KMS-11 (cell line): ENCODE measurements at regions not wholly inside any gene's neighbourhood (a gene's known extent, or its start where the extent isn't known, plus 50 kb on each side); places are given as distances from the start of the nearest gene placed in this dataset.

ENCODE experiments used
- H2AFZ ChIP-seq: fragments of 200-600 bp; sonication (generic); 2 replicates; pipeline ENCODE4 v1.6.1; 2016; ENCODE audit warnings: antibody characterized with exemption, mixed run types, low read depth
- H3K27ac ChIP-seq: fragments of 200-600 bp; sonication (generic); 2 replicates; pipeline ENCODE4 v1.6.1; 2016; ENCODE audit warnings: mild to moderate bottlenecking, mixed run types
- H3K27me3 ChIP-seq: fragments of 200-600 bp; sonication (generic); 2 replicates; pipeline ENCODE4 v1.6.1; 2017; ENCODE audit warnings: mild to moderate bottlenecking, low read depth, mixed run types, moderate library complexity; ENCODE audit not compliant: insufficient read depth
- H3K36me3 ChIP-seq: fragments of 200-600 bp; sonication (generic); 2 replicates; pipeline ENCODE4 v1.6.1; 2017; ENCODE audit warnings: mild to moderate bottlenecking, mixed run types; ENCODE audit not compliant: insufficient read depth
- H3K4me1 ChIP-seq: fragments of 200-600 bp; sonication (generic); 2 replicates; pipeline ENCODE4 v1.6.1; 2016; ENCODE audit warnings: mild to moderate bottlenecking, low read depth, mixed run types; ENCODE audit not compliant: poor library complexity, severe bottlenecking
- H3K4me2 ChIP-seq: fragments of 200-600 bp; sonication (generic); 2 replicates; pipeline ENCODE4 v1.7.0; 2016; ENCODE audit warnings: mild to moderate bottlenecking, mixed run types
- H3K4me3 ChIP-seq: fragments of 200-600 bp; sonication (generic); IDR thresholded peaks from 2 replicates; pipeline ENCODE4 v1.6.1; 2017; ENCODE audit warnings: low read depth, low read length, mixed read lengths; ENCODE audit not compliant: insufficient read depth
- H3K79me2 ChIP-seq: fragments of 200-600 bp; sonication (generic); 2 replicates; pipeline ENCODE4 v1.6.1; 2016; ENCODE audit warnings: low read depth, mixed run types; ENCODE audit not compliant: insufficient read depth
- H3K9ac ChIP-seq: fragments of 200-600 bp; sonication (generic); 2 replicates; pipeline ENCODE4 v1.6.1; 2016; ENCODE audit warnings: mild to moderate bottlenecking, mixed run types
- H4K20me1 ChIP-seq: fragments of 200-600 bp; sonication (generic); 2 replicates; pipeline ENCODE4 v1.6.1; 2016; ENCODE audit warnings: mild to moderate bottlenecking, mixed run types; ENCODE audit not compliant: insufficient read depth
- TF ChIP-seq, protein P1 (sequence below): fragments of 200-600 bp; sonication (generic); conservative IDR thresholded peaks from 2 replicates; pipeline ENCODE4 v1.6.1; 2017; ENCODE audit warnings: low read depth, mild to moderate bottlenecking, antibody characterized with exemption, low read length, moderate library complexity, mixed read lengths

DNA sequence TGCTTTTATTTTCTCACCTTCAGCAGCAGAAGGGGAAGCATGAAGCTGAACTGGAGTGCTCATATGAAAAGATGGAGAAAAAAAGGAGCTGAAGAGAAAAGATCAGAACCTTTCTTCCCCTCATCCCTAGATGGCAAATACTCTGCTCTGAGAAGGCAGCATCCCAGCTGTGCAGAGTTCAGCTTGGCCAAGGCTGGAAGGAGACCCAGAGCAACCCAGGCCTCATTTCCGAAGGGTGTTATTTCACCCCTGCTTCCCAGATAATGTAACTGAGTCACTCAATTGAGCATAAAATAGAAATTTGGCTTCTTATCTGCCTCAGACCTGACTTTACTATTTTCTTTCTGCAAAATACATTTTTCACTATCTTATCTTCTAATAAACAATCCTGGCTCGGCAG, 489.9 kb upstream of the BRINP1 start:
- no peaks in the 10 kb centered on the region for H3K36me3 ChIP-seq
- no peak overlapping the region for H3K27ac ChIP-seq
- TF ChIP-seq, protein P1, sequence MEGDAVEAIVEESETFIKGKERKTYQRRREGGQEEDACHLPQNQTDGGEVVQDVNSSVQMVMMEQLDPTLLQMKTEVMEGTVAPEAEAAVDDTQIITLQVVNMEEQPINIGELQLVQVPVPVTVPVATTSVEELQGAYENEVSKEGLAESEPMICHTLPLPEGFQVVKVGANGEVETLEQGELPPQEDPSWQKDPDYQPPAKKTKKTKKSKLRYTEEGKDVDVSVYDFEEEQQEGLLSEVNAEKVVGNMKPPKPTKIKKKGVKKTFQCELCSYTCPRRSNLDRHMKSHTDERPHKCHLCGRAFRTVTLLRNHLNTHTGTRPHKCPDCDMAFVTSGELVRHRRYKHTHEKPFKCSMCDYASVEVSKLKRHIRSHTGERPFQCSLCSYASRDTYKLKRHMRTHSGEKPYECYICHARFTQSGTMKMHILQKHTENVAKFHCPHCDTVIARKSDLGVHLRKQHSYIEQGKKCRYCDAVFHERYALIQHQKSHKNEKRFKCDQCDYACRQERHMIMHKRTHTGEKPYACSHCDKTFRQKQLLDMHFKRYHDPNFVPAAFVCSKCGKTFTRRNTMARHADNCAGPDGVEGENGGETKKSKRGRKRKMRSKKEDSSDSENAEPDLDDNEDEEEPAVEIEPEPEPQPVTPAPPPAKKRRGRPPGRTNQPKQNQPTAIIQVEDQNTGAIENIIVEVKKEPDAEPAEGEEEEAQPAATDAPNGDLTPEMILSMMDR: no peak
- H3K4me1 ChIP-seq: no peaks in the 10 kb centered on the region
- no peaks in the 10 kb centered on the region for H3K79me2 ChIP-seq
- no peak overlapping the region for H3K4me3 ChIP-seq
- H3K4me2 ChIP-seq: no peak overlapping the region
- H4K20me1 ChIP-seq: no peaks in the 10 kb centered on the region
- H3K9ac ChIP-seq: no peak overlapping the region
- H3K27me3 ChIP-seq: no peaks in the 10 kb centered on the region
- no peak overlapping the region for H2AFZ ChIP-seq

GRCh38 chr9:119853126-119853525, 483.9 kb upstream of the BRINP1 start:
- Histone ChIP-seq H3K4me2 (no peak overlapping the region), H3K27me3 (no peaks in the 10 kb centered on the region), H3K27ac (no peak overlapping the region), H2AFZ (no peak overlapping the region), H3K79me2 (no peaks in the 10 kb centered on the region), H3K9ac (no peak overlapping the region), H3K4me3 (no peak overlapping the region), H4K20me1 (no peaks in the 10 kb centered on the region), H3K36me3 (no peaks in the 10 kb centered on the region), H3K4me1 (no peaks in the 10 kb centered on the region)
- TF ChIP-seq, protein P1: no peak

DNA sequence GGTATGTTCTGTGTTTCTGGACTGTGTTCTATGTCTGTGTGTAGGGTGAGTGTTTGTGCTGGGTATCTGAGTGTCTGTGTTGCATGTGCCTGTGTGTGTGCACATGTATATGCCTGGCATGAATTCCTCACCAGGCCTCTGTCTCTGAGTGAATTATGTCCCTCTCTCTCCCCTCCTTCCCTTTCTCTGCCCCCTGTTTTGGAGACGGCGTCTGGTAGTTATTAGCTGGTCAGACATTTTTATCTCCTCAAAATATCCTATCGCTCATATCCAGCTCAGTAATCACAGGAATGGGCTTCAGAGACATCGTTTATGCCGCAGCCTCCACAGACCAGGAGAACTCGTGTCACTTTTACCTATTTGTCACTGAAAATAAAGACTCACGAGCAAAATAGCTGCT, 483.2 kb upstream of the BRINP1 start:
- H3K27me3 ChIP-seq: no peaks in the 10 kb centered on the region
- H3K9ac ChIP-seq: no peak overlapping the region
- H3K36me3 ChIP-seq: no peaks in the 10 kb centered on the region
- TF ChIP-seq, protein P1: no peak
- no peak overlapping the region for H3K4me2 ChIP-seq
- no peak overlapping the region for H2AFZ ChIP-seq
- H3K4me1 ChIP-seq: no peaks in the 10 kb centered on the region
- no peak overlapping the region for H3K4me3 ChIP-seq
- H3K79me2 ChIP-seq: no peaks in the 10 kb centered on the region
- H4K20me1 ChIP-seq: no peaks in the 10 kb centered on the region
- H3K27ac ChIP-seq: no peak overlapping the region

DNA sequence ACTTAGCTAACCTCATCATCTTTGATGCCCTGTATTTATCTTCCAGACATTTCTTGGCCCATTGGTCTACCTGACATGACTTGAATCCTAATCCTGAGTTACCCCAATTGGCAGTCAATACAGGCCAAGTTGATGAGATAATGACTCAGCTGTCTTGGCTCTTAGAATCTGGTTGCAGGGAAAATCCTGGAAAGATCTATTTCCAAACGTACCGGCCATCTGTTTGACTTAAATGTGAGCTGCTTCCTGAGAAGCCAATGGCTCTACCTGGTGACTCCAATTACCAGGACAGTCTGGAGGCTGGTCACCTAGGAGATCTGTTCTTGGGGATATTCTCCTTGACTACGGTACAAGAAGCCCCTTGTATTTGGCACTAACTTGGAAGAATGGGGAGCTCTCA, 475.2 kb upstream of the BRINP1 start:
- Histone ChIP-seq H3K4me1 (no peaks in the 10 kb centered on the region), H4K20me1 (no peaks in the 10 kb centered on the region), H2AFZ (no peak overlapping the region), H3K4me3 (no peak overlapping the region), H3K9ac (no peak overlapping the region), H3K36me3 (no peaks in the 10 kb centered on the region), H3K27me3 (no peaks in the 10 kb centered on the region), H3K27ac (no peak overlapping the region), H3K79me2 (no peaks in the 10 kb centered on the region), H3K4me2 (no peak overlapping the region)
- TF ChIP-seq, protein P1: no peak

DNA sequence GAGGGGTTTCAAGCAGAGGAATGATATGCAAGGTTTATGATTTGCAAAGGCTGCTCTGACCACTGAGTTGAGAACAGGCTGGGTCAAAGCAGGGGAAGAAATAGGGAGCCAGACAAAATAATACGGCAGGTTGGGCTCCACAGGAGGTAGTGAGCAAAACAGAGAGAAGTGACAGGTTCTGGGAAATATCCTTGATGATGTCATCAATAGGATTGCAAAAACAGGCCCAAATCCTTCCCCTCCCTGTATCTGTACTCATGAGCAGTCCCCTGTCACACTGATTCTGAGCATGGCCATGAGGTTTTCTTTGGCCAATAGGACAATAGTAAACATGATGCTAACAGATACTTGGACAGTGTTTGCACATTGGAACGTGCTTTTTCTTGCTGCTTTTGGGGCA, 471.8 kb upstream of the BRINP1 start:
- no peak overlapping the region for H3K4me2 ChIP-seq
- H3K27me3 ChIP-seq: no peaks in the 10 kb centered on the region
- H3K9ac ChIP-seq: no peak overlapping the region
- H3K4me3 ChIP-seq: no peak overlapping the region
- no peaks in the 10 kb centered on the region for H3K36me3 ChIP-seq
- H3K4me1 ChIP-seq: no peaks in the 10 kb centered on the region
- TF ChIP-seq, protein P1: no peak
- H3K79me2 ChIP-seq: no peaks in the 10 kb centered on the region
- H3K27ac ChIP-seq: no peak overlapping the region
- no peak overlapping the region for H2AFZ ChIP-seq
- no peaks in the 10 kb centered on the region for H4K20me1 ChIP-seq
